ENCODE measurements at regions not wholly inside any gene's neighbourhood (a gene's known extent, or its start where the extent isn't known, plus 50 kb on each side); places are given as distances from the start of the nearest gene placed in this dataset.

- no peak overlapping the region for H2BK15ac ChIP-seq (ENCODE audit: low read depth, low read length)
- TF ChIP-seq, protein P1, sequence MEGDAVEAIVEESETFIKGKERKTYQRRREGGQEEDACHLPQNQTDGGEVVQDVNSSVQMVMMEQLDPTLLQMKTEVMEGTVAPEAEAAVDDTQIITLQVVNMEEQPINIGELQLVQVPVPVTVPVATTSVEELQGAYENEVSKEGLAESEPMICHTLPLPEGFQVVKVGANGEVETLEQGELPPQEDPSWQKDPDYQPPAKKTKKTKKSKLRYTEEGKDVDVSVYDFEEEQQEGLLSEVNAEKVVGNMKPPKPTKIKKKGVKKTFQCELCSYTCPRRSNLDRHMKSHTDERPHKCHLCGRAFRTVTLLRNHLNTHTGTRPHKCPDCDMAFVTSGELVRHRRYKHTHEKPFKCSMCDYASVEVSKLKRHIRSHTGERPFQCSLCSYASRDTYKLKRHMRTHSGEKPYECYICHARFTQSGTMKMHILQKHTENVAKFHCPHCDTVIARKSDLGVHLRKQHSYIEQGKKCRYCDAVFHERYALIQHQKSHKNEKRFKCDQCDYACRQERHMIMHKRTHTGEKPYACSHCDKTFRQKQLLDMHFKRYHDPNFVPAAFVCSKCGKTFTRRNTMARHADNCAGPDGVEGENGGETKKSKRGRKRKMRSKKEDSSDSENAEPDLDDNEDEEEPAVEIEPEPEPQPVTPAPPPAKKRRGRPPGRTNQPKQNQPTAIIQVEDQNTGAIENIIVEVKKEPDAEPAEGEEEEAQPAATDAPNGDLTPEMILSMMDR (conservative IDR thresholded peaks at IDR 0.05): no peak
- no peak overlapping the region for H3K9ac ChIP-seq (ENCODE audit: extremely low read depth, insufficient read length, low read length)
- no peak for DNase-seq
- H3K23ac ChIP-seq (ENCODE audit: insufficient read length, low read depth, low read length): no peak overlapping the region
- no peaks in the 10 kb centered on the region for H3K4me1 ChIP-seq (ENCODE audit: insufficient read depth, low read length)
- Mint-ChIP-seq H3K4me1 (no peaks in the 10 kb centered on the region), H3K9me3 (no peaks in the 10 kb centered on the region), H3K4me3 (no peak overlapping the region), H3K27ac (no peak overlapping the region), H3K27me3 (ENCODE audit: low read depth) (peaks cover 2% of the 10 kb centered on the region), H3K36me3 (ENCODE audit: insufficient read depth in 1 of 3, low read depth in 3 of 3) (no peaks in the 10 kb centered on the region)
- H3K79me1 ChIP-seq (ENCODE audit: insufficient read depth, low read depth, low read length, poor library complexity, severe bottlenecking): no peaks in the 10 kb centered on the region
- no peaks in the 10 kb centered on the region for H4K20me1 ChIP-seq (ENCODE audit: control insufficient read depth, insufficient read depth, insufficient read length)
- H3K23me2 ChIP-seq (ENCODE audit: insufficient read length, low read depth, low read length, poor library complexity, severe bottlenecking): no peaks in the 10 kb centered on the region
- H3K4me2 ChIP-seq (ENCODE audit: insufficient read depth, insufficient read length, low read length): no peak overlapping the region
- no peak overlapping the region for H3K27ac ChIP-seq (ENCODE audit: insufficient read length, low read depth, low read length)
- H3K27me3 ChIP-seq (ENCODE audit: insufficient read depth, low read length): no peaks in the 10 kb centered on the region
- no peak overlapping the region for H3K56ac ChIP-seq (ENCODE audit: insufficient read length, low read depth, low read length)
- H3K14ac ChIP-seq (ENCODE audit: insufficient read depth, low read length): no peak overlapping the region
- H4K5ac ChIP-seq (ENCODE audit: insufficient read length, low read depth, low read length): no peak overlapping the region
- no peak overlapping the region for H2BK20ac ChIP-seq (ENCODE audit: low read depth, low read length, poor library complexity, severe bottlenecking)
- H3K4ac ChIP-seq (ENCODE audit: low read depth, low read length): no peak overlapping the region
- H3K79me2 ChIP-seq (ENCODE audit: insufficient read depth, low read length): no peaks in the 10 kb centered on the region
- H3T11ph ChIP-seq (ENCODE audit: low read length): no peak overlapping the region
- H2BK5ac ChIP-seq (ENCODE audit: insufficient read length, low read length): no peak overlapping the region
- H4K8ac ChIP-seq (replicated peaks; ENCODE audit: insufficient read length, low read depth, low read length): no peak overlapping the region
- no peak overlapping the region for H2BK12ac ChIP-seq (ENCODE audit: insufficient read length, low read depth, low read length)
- H2AK5ac ChIP-seq (ENCODE audit: insufficient read length, low read length): no peak overlapping the region
- H2AFZ ChIP-seq (ENCODE audit: low read length): no peak overlapping the region
- H2BK120ac ChIP-seq (ENCODE audit: low read depth, low read length, poor library complexity, severe bottlenecking): no peak overlapping the region
- H3K18ac ChIP-seq (ENCODE audit: insufficient read length, low read depth, low read length): no peak overlapping the region
- H4K91ac ChIP-seq (ENCODE audit: insufficient read length, low read depth, low read length): no peak overlapping the region
- H3K9me3 ChIP-seq (ENCODE audit: control insufficient read depth, low read depth, low read length): no peaks in the 10 kb centered on the region
These were observed 66.9 kb upstream of the LRATD1 start for GRCh38 chr2:14565666-14566065.
